ENCODE measurements at regions not wholly inside any gene's neighbourhood (a gene's known extent, or its start where the extent isn't known, plus 50 kb on each side); places are given as distances from the start of the nearest gene placed in this dataset.

- Mint-ChIP-seq H3K27ac (no peak overlapping the region), H3K36me3 (ENCODE audit: low read depth) (no peaks in the 10 kb centered on the region), H3K9me3 (no peaks in the 10 kb centered on the region), H3K27me3 (no peaks in the 10 kb centered on the region), H3K4me1 (ENCODE audit: low read depth) (peaks cover 4% of the 10 kb centered on the region), H3K4me3 (no peak overlapping the region)
- no peak for ATAC-seq
- intact Hi-C loops (cut with micrococcal nuclease): no loop called here
- ChIA-PET POLR2A (no interaction called here), CTCF (interaction anchor here (1.4 kb wide), 1 partner anchor 31 kb away, joined by 3 read pairs; no protein-coding TSS in a partner anchor)
- no peak for TF ChIP-seq CTCF (IDR thresholded peaks at IDR 0.05)
- no peak for DNase-seq
Measured at GRCh38 chr7:17015598-17016031, 133.8 kb upstream of the AGR3 start.

- no peaks in the 10 kb centered on the region for H3K27me3 Mint-ChIP-seq
- intact Hi-C loops (cut with micrococcal nuclease): no loop called here
- H3K27ac Mint-ChIP-seq: no peak overlapping the region
- no peaks in the 10 kb centered on the region for H3K4me1 Mint-ChIP-seq (ENCODE audit: low read depth)
- no peak for ATAC-seq
- POLR2A ChIA-PET: no interaction called here
- no peaks in the 10 kb centered on the region for H3K9me3 Mint-ChIP-seq
- CTCF ChIA-PET: interaction anchor here (1.0 kb wide), 1 partner anchor 98 kb away, joined by 3 read pairs; no protein-coding TSS in a partner anchor
- no peak for DNase-seq
- TF ChIP-seq CTCF (IDR thresholded peaks at IDR 0.05): no peak
- H3K36me3 Mint-ChIP-seq (ENCODE audit: low read depth): no peaks in the 10 kb centered on the region
- no peak overlapping the region for H3K4me3 Mint-ChIP-seq
Measured at GRCh38 chr7:17016402-17017010, 134.7 kb upstream of the AGR3 start.

- intact Hi-C loops (cut with micrococcal nuclease): no loop called here
- DNase-seq (no peak), ATAC-seq (no peak)
- Mint-ChIP-seq H3K9me3 (no peaks in the 10 kb centered on the region), H3K4me1 (ENCODE audit: low read depth) (peaks cover 11% of the 10 kb centered on the region), H3K27ac (no peak overlapping the region), H3K27me3 (no peaks in the 10 kb centered on the region), H3K36me3 (ENCODE audit: low read depth) (no peaks in the 10 kb centered on the region), H3K4me3 (no peak overlapping the region)
- POLR2A ChIA-PET: interaction anchor here (0.7 kb wide), 1 partner anchor 88 kb away, joined by 3 read pairs; no protein-coding TSS in a partner anchor
- CTCF ChIA-PET: interaction anchor here (0.8 kb wide), 1 partner anchor 19 kb away, joined by 3 read pairs; no protein-coding TSS in a partner anchor
- no peak for TF ChIP-seq CTCF (IDR thresholded peaks at IDR 0.05)
Measured at GRCh38 chr7:17019106-17019505, 137.3 kb upstream of the AGR3 start.

GRCh38 chr7:17020250-17020649 lies 138.5 kb upstream of the AGR3 start:
- intact Hi-C loops (cut with micrococcal nuclease): no loop called here
- Mint-ChIP-seq H3K36me3 (ENCODE audit: low read depth) (no peaks in the 10 kb centered on the region), H3K4me3 (no peak overlapping the region), H3K9me3 (no peaks in the 10 kb centered on the region), H3K27ac (no peak overlapping the region), H3K4me1 (ENCODE audit: low read depth) (peaks cover 11% of the 10 kb centered on the region), H3K27me3 (no peaks in the 10 kb centered on the region)
- DNase-seq: no peak
- CTCF ChIA-PET: no interaction called here
- no peak for ATAC-seq
- no peak for TF ChIP-seq CTCF (IDR thresholded peaks at IDR 0.05)
- POLR2A ChIA-PET: no interaction called here

GRCh38 chr7:17021205-17021604 lies 139.4 kb upstream of the AGR3 start:
- ChIA-PET CTCF (no interaction called here), POLR2A (no interaction called here)
- TF ChIP-seq CTCF (IDR thresholded peaks at IDR 0.05): no peak
- peaks cover 11% of the 10 kb centered on the region for H3K4me1 Mint-ChIP-seq (ENCODE audit: low read depth)
- DNase-seq (no peak), ATAC-seq (no peak)
- H3K27me3 Mint-ChIP-seq: no peaks in the 10 kb centered on the region
- H3K4me3 Mint-ChIP-seq: no peak overlapping the region
- no peaks in the 10 kb centered on the region for H3K9me3 Mint-ChIP-seq
- intact Hi-C loops (cut with micrococcal nuclease): no loop called here
- no peaks in the 10 kb centered on the region for H3K36me3 Mint-ChIP-seq (ENCODE audit: low read depth)
- no peak overlapping the region for H3K27ac Mint-ChIP-seq

Measured in activated CD8-positive, alpha-beta T cell treated with anti-CD3 and anti-CD28 coated beads for 36 hours (primary cell).